ENCODE measurements at regions not wholly inside any gene's neighbourhood (a gene's known extent, or its start where the extent isn't known, plus 50 kb on each side); places are given as distances from the start of the nearest gene placed in this dataset.

DNA sequence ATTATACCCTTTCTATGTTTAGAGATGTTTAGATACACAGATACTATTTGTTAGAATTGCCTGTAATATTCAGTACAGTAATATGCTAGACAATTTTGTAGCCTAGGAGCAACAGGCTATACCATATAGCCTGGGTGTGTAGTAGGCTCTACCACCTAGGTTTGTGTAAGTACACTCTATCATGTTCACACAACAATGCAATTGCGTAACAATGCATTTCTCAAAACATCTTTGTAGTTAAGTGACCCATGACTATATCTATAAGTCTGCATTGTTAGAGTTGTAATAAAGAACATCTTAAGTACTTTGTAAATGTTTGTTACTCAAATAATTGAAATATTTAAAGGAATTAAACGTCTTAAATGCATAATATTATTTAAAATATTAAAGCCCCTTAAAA lies 379.3 kb downstream of the PPP3CA start:
- TF ChIP-seq CTCF (IDR thresholded peaks at IDR 0.05; ENCODE audit: low read depth, low read length) (no peak), EZH2phosphoT487 (IDR thresholded peaks at IDR 0.05; ENCODE audit: low read depth) (no peak)
